IPS-20b (cell line): ENCODE measurements at regions not wholly inside any gene's neighbourhood (a gene's known extent, or its start where the extent isn't known, plus 50 kb on each side); places are given as distances from the start of the nearest gene placed in this dataset.

Experiments used
- H3K27ac ChIP-seq: one replicate; pipeline ENCODE4 v1.5.1; 2013; ENCODE audit warnings: low read length
- H3K27me3 ChIP-seq: 2 replicates; pipeline ENCODE4 v1.6.1; 2013; ENCODE audit warnings: mild to moderate bottlenecking, low read length, inconsistent platforms; ENCODE audit not compliant: insufficient read depth
- H3K36me3 ChIP-seq: 2 replicates; pipeline ENCODE4 v1.6.1; 2013; ENCODE audit warnings: low read depth, mild to moderate bottlenecking, inconsistent platforms, low read length, moderate library complexity; ENCODE audit not compliant: insufficient read depth
- H3K4me1 ChIP-seq: 2 replicates; pipeline ENCODE4 v1.6.1; 2013; ENCODE audit warnings: mild to moderate bottlenecking, control low read depth, inconsistent platforms, low read length, moderate library complexity; ENCODE audit not compliant: insufficient read depth
- H3K4me3 ChIP-seq: 2 replicates; pipeline ENCODE4 v1.5.1; 2013; ENCODE audit warnings: mild to moderate bottlenecking, low read length, inconsistent platforms
- H3K9ac ChIP-seq: 2 replicates; pipeline ENCODE4 v1.6.1; 2013; ENCODE audit warnings: low read depth, mild to moderate bottlenecking, inconsistent platforms, low read length, moderate library complexity
- H3K9me3 ChIP-seq: 2 replicates; pipeline ENCODE4 v1.6.1; 2013; ENCODE audit warnings: mild to moderate bottlenecking, low read depth, low read length, inconsistent platforms; ENCODE audit not compliant: insufficient read depth

DNA sequence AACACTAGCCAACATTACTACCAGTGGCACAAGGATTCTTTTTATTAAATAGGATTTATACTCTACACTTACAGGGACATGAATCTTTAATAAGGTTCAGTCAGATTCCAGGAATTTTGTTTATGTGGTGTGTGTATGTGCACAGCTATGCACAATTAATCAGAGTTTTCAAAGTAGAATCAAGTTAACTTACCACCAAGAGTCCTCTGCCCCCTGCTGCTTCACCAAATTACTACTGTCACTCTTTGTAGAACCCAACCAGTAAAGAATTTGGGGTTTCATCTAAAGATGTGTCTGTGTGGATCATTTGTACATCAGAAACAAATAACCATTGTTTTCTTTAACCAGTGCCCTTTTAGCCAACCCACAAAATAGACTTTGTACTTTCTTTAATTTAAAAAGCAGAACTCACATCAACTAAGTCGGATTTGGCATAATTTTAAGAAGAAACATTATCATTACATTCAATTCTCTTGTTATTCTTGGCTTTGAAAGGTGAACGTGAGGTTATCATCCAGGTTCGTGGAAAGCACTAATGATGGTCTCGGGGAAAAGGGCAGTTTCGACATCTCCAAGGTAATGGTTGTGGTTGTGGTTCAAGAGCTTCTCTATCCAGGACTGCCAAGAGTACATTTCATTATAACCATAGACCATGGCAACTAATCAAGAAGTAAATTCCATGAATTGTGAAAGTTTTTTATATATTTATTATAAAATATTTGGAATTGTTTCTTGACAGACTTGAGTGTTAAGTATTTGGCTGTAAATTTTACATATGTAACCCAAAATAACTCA lies 514.3 kb upstream of the ID4 start:
- H3K9ac ChIP-seq = no peak overlapping the region
- no peak overlapping the region for H3K4me3 ChIP-seq
- no peaks in the 10 kb centered on the region for H3K36me3 ChIP-seq
- H3K4me1 ChIP-seq = peaks cover 18% of the 10 kb centered on the region; the same call in 1 of the 2 replicates
- H3K27me3 ChIP-seq = no peaks in the 10 kb centered on the region
- H3K27ac ChIP-seq = no peak overlapping the region
- no peaks in the 10 kb centered on the region for H3K9me3 ChIP-seq

DNA sequence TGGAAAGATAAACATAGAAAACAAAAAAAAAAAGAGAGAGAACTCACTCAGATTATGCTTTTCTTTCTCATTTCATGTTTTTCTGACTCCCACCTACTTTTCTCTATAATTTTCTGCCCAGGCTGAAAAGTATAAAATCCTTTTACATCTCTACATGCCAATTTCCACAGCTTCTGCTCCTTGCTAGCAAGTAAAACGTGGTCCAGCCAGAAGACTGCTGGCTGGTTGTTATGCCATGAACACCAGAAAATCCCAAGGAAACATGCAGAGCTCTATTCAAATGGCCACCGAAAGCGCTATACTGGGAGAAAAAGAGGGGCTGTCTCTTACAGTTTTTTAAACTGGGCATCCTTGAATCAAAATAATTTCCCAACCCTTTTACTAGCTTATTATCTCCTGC lies 512.8 kb upstream of the ID4 start:
- Histone ChIP-seq H3K36me3 (no peaks in the 10 kb centered on the region), H3K9me3 (no peaks in the 10 kb centered on the region), H3K27me3 (no peaks in the 10 kb centered on the region), H3K27ac (no peak overlapping the region), H3K4me3 (no peak overlapping the region), H3K4me1 (peaks cover 24% of the 10 kb centered on the region; the same call in 1 of the 2 replicates), H3K9ac (no peak overlapping the region)

DNA sequence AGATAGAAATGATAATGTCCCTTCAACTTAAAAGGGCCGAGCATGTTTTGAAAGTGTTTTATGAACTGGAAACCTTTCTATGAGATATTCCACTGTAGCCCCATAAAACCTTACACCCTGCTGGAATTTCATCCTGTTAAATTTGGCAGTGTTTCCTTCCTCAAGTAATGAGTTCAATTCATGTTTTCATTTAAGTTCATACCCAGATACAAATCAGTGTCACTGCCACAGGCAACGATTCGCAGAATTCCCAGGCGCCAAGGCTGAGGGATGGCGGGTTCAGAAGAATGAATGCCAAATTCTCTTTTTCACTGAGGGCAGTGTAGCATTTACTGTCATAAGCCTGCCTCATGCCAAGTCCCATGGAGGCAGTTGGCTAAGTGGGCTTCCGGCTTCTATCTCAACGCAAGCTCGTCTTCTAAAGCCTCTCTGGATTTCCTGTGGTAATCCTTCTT lies 511.8 kb upstream of the ID4 start:
- no peak overlapping the region for H3K9ac ChIP-seq
- H3K27me3 ChIP-seq = no peaks in the 10 kb centered on the region
- no peaks in the 10 kb centered on the region for H3K36me3 ChIP-seq
- H3K4me1 ChIP-seq = peaks cover 20% of the 10 kb centered on the region; the same call in 1 of the 2 replicates
- H3K9me3 ChIP-seq = no peaks in the 10 kb centered on the region
- no peak overlapping the region for H3K4me3 ChIP-seq
- H3K27ac ChIP-seq = no peak overlapping the region

DNA sequence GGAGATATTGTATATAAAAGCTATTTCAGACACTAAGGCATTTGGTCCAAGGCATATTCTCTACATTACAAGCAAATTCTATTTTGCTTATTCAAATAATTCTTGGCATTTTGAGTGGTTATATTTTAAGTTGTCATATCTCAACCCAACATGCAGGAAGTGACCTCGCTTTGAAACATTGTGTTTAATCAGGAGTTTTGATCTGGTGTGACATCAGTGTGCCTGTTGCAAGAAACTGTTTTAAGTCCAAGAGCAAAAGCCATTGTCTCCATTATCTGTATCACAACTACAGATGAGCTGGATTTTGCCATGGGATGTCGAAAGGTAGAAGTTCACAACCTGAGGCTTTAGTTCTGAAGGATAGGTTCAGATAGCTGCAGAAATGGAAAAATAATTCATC lies 509.9 kb upstream of the ID4 start:
- Histone ChIP-seq H3K9ac (no peak overlapping the region), H3K4me1 (peaks cover 17% of the 10 kb centered on the region; the same call in 1 of the 2 replicates), H3K27ac (no peak overlapping the region), H3K27me3 (no peaks in the 10 kb centered on the region), H3K36me3 (no peaks in the 10 kb centered on the region), H3K4me3 (no peak overlapping the region), H3K9me3 (no peaks in the 10 kb centered on the region)

DNA sequence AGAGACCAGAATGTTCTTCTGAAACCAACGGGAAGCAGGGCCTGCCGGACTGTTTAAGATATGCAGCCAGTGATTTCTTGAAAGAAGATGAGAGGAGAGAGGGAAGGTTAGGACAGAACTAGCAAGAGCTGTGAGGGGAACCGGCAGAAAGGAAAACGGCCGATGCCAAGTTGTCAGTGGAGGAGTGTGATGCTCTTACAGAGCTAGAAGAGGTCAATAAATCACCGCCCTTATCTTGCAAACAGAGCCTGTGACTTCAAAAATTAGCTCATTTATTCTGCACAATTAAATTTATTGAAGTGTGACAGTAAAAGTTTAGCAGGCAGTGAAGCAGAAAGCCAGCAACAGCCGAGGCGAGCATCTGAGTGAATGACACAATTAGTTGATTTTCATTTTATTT lies 509.5 kb upstream of the ID4 start:
- Histone ChIP-seq H3K4me3 (no peak overlapping the region), H3K9me3 (no peaks in the 10 kb centered on the region), H3K27me3 (no peaks in the 10 kb centered on the region), H3K9ac (no peak overlapping the region), H3K4me1 (peaks cover 17% of the 10 kb centered on the region; the same call in 1 of the 2 replicates), H3K36me3 (no peaks in the 10 kb centered on the region), H3K27ac (no peak overlapping the region)

DNA sequence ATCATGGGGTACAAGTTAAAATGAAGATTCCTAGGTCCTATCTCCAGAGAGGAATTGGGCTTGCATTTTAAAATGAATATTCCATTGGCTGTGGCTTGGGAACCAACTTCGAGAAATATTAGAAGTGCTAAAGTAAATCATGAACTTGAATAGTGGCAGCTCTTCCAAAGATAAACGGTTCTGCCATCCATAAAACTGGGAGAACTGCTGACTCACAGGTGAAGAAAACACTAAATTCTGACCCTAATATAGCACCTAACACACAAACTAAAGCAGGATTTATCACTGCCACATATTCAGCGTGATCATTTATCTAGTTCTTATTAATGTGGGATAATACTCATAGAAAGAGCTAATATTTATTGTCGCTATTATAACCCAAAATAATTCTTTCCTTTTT lies 508.1 kb upstream of the ID4 start:
- H3K36me3 ChIP-seq = no peaks in the 10 kb centered on the region
- no peak overlapping the region for H3K9ac ChIP-seq
- no peak overlapping the region for H3K4me3 ChIP-seq
- H3K4me1 ChIP-seq = peaks cover 17% of the 10 kb centered on the region; the same call in 1 of the 2 replicates
- H3K27me3 ChIP-seq = no peaks in the 10 kb centered on the region
- no peak overlapping the region for H3K27ac ChIP-seq
- H3K9me3 ChIP-seq = no peaks in the 10 kb centered on the region

DNA sequence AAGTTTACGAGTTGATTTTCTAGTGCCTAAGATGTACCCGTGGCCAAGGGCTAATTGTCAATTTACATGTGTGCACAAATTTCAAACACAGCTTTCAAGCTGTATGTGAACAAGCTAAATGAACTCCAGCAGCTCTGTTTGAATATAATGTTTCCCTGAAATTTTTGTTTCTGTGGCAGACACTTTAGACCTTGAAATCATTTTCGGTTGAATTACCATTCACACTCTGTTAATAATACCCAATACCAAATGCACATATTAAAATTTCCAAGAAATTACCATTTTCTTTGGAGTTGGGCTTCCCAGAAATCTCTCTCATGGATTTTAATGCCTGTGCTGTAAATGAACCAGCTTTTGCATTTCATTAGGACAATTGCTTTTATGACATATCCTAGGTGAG lies 506.1 kb upstream of the ID4 start:
- H3K36me3 ChIP-seq = no peaks in the 10 kb centered on the region
- no peak overlapping the region for H3K27ac ChIP-seq
- H3K4me3 ChIP-seq = no peak overlapping the region
- H3K9me3 ChIP-seq = no peaks in the 10 kb centered on the region
- H3K4me1 ChIP-seq = peaks cover 17% of the 10 kb centered on the region; the same call in 1 of the 2 replicates
- H3K9ac ChIP-seq = no peak overlapping the region
- H3K27me3 ChIP-seq = no peaks in the 10 kb centered on the region

DNA sequence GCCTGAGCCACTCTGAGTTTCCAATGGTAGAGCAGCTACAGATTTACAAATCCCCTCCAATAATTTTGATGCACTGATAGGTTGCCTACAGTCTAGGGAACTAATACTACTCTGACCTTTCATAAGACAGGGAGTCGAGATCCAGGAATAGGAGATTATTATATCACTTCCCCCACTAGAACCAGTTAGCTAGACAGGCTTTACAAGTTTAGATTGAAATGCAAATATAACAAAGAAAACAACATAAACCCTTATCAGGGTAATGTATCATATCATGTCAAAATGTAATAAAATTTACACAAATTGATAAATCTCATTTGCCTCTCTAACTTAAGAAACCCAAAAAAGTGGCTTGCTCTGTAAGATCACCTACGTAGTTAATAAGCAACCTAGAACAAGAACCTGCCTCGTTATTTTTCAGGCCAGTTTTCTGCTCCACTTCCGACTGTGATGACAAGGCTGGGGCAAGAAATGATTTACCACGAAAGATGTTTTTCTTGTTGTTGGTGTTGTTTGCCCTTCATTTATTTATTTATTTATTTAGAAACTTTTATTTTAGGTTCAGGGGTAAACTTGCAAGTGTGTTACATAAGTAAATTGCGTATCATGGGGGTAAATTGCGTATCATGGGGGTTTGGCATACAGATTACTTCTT lies 504.2 kb upstream of the ID4 start:
- H3K4me1 ChIP-seq = peaks cover 6% of the 10 kb centered on the region; the same call in 1 of the 2 replicates
- no peaks in the 10 kb centered on the region for H3K27me3 ChIP-seq
- no peaks in the 10 kb centered on the region for H3K36me3 ChIP-seq
- H3K9me3 ChIP-seq = no peaks in the 10 kb centered on the region
- H3K27ac ChIP-seq = no peak overlapping the region
- H3K9ac ChIP-seq = no peak overlapping the region
- H3K4me3 ChIP-seq = no peak overlapping the region

DNA sequence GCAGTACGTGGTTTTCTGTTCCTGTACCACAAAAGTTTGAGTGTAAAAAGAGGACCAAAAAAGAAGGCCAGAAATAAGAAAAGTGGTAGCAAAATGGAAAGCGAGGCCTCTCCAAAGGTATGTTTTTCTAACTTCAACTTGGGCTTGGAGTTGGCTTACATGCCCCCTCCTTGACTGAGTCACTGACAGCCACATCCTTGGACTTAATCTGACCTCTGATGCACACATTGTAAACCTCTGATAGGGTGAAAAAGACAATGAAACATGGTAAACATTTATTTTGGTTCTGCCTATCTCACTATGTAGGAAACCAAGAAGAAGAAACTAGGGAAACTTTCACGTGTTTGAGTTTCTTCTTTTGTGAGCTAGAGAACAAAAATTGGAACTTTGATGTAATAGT lies 503.2 kb upstream of the ID4 start:
- Histone ChIP-seq H3K27me3 (no peaks in the 10 kb centered on the region), H3K27ac (no peak overlapping the region), H3K9me3 (no peaks in the 10 kb centered on the region), H3K9ac (no peak overlapping the region), H3K4me1 (peaks cover 1% of the 10 kb centered on the region; the same call in 1 of the 2 replicates), H3K36me3 (no peaks in the 10 kb centered on the region), H3K4me3 (no peak overlapping the region)

DNA sequence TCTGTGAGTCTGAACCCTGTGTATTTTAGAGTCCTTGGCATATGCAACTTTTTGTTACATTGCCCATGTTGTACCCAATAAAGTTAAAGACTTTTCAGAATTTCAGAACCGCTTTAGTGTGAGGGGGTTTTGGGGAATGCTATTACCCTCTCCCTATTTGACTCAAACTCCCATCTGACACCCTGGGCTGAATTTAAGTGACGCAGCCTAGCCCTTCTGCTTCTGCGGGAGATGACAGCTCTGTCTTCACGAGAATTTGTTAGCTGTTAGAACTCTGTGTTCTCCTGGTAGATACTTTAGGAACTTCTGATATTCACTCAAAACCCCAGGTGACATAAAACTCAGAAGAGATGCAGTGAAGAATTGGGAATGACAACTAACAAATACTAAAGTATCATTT lies 500.6 kb upstream of the ID4 start:
- no peaks in the 10 kb centered on the region for H3K27me3 ChIP-seq
- no peak overlapping the region for H3K27ac ChIP-seq
- H3K4me3 ChIP-seq = no peak overlapping the region
- H3K4me1 ChIP-seq = no peaks in the 10 kb centered on the region; the same call in 1 of the 2 replicates
- no peaks in the 10 kb centered on the region for H3K36me3 ChIP-seq
- H3K9me3 ChIP-seq = no peaks in the 10 kb centered on the region
- no peak overlapping the region for H3K9ac ChIP-seq

DNA sequence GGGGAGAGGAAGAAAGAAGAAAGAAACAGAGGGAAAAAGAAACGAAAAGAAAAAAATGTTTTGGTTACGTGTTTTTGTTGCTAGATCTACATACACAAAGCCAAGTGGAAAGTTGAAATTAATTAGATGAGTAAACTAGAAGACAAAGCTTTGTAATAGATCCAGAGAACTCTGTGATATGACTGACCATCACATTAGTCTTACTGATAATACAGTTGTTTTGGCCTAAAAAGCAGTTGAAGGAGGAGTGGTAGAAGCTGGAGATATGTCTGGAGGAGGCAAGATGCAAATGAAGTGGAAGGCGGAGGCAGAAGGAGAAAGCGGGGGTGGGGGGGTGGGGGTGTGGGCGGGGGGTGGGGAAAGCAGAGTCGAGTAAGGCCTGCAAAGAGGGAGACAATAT lies 500.1 kb upstream of the ID4 start:
- Histone ChIP-seq H3K27ac (no peak overlapping the region), H3K36me3 (no peaks in the 10 kb centered on the region), H3K9me3 (no peaks in the 10 kb centered on the region)

DNA sequence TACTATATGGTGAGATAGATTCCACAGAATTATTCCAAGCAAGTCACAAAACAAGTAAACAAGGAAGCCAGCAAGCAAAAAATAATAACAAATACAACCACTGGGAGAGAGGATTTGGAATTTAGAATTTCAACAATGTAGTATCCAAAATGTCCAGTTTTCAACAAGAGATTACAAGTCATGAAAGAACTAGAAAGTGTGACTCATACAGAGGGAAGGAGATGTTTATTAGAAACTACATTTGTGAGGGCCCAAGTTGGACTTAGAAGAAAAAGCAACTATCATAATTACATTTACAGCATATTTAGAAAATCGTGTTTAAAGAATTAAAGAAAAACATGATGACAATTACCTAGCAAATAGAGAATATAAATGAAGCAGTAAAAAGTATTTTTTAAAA lies 494.6 kb upstream of the ID4 start:
- no peak overlapping the region for H3K27ac ChIP-seq
- no peaks in the 10 kb centered on the region for H3K9me3 ChIP-seq
- peaks cover 3% of the 10 kb centered on the region for H3K4me1 ChIP-seq
- no peaks in the 10 kb centered on the region for H3K36me3 ChIP-seq
- H3K27me3 ChIP-seq = no peaks in the 10 kb centered on the region
- H3K9ac ChIP-seq = no peak overlapping the region
- no peak overlapping the region for H3K4me3 ChIP-seq

More for the DNA sequence above, 500.1 kb upstream of the ID4 start:
- Histone ChIP-seq H3K4me1 (peaks cover 3% of the 10 kb centered on the region), H3K27me3 (no peaks in the 10 kb centered on the region), H3K4me3 (no peak overlapping the region), H3K9ac (no peak overlapping the region)
